ENCODE measurements at regions not wholly inside any gene's neighbourhood (a gene's known extent, or its start where the extent isn't known, plus 50 kb on each side); places are given as distances from the start of the nearest gene placed in this dataset.

DNA sequence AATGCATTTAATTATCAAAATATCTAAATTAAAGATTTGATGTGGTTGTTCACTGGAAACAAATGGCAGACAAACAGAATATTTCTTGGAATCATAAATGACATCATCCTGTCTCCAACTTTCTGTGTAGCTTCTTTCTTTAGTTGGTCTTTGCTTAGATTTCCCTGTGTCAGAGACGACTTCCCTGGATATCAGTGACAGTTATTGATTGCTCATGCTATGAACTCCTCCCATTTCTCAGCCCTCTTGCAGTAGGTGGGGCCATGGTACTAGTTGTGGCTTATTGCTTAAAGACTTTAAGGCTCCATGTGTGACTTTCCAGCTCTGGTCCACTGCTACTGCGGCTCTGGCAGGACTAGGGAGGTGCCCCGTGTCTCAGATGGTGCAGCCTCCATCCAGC, 592.6 kb downstream of the MTRR start:
- POLR2A ChIA-PET = no interaction called here
- Mint-ChIP-seq H3K36me3 (peaks cover 0 to 11% (median 0%) of the 10 kb centered on the region in 5 donors), H3K4me1 (peaks cover 0 to 27% (median 22%) of the 10 kb centered on the region in 7 donors), H3K4me3 (no peak overlapping the region), H3K9me3 (peaks cover 0 to 4% (median 0%) of the 10 kb centered on the region in 11 donors), H3K27ac (no peak overlapping the region), H3K27me3 (no peaks in the 10 kb centered on the region)
- intact Hi-C loops (cut with micrococcal nuclease) = no loop called here
- CTCF ChIA-PET = no interaction called here
- DNase-seq (no peak), ATAC-seq (no peak)
- Histone ChIP-seq H3K4me3 (ENCODE audit: low read length) (no peak overlapping the region), H3K36me3 (ENCODE audit: control insufficient read depth in 2 of 3, insufficient read depth in 3 of 3, low read length in 3 of 3) (no peaks in the 10 kb centered on the region), H3K27me3 (ENCODE audit: control insufficient read depth in 2 of 2, insufficient read depth in 2 of 2, low read length in 2 of 2) (no peaks in the 10 kb centered on the region), H3K27ac (ENCODE audit: low read depth, low read length) (no peak overlapping the region), H3K4me1 (ENCODE audit: control insufficient read depth in 2 of 2, insufficient read depth in 2 of 2, low read length in 2 of 2) (no peaks in the 10 kb centered on the region), H3K9me3 (ENCODE audit: control insufficient read depth in 2 of 3, low read length in 3 of 3) (no peaks in the 10 kb centered on the region)

DNA sequence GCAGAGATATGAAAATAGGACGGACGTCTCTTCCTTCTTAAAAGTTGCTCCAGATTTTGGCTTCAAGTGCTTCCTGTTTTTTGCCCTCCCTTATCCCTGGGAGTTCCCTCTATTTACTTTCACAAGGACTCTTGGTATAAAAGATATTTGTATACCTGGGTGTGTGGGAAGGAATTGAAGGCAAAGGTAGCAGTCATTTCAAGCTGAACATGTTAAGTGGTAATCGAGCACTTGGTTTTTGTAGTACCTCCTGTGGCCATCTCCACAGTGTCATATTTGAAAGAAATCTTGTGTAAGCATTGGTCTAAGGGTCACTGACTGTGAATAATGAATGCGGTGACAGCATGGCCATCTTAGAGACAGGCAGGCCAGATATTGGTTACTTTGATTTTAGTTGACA, 593.6 kb downstream of the MTRR start:
- Mint-ChIP-seq H3K27me3 (no peaks in the 10 kb centered on the region), H3K36me3 (peaks cover 0 to 7% (median 0%) of the 10 kb centered on the region in 5 donors), H3K9me3 (peaks cover 0 to 4% (median 0%) of the 10 kb centered on the region in 11 donors), H3K4me1 (peaks cover 0 to 17% (median 14%) of the 10 kb centered on the region in 7 donors), H3K4me3 (no peak overlapping the region), H3K27ac (no peak overlapping the region)
- Histone ChIP-seq H3K27me3 (ENCODE audit: control insufficient read depth in 2 of 2, insufficient read depth in 2 of 2, low read length in 2 of 2) (no peaks in the 10 kb centered on the region), H3K27ac (ENCODE audit: low read depth, low read length) (no peak overlapping the region), H3K4me1 (ENCODE audit: control insufficient read depth in 2 of 2, insufficient read depth in 2 of 2, low read length in 2 of 2) (no peaks in the 10 kb centered on the region), H3K4me3 (ENCODE audit: low read length) (no peak overlapping the region), H3K36me3 (ENCODE audit: control insufficient read depth in 2 of 3, insufficient read depth in 3 of 3, low read length in 3 of 3) (no peaks in the 10 kb centered on the region), H3K9me3 (ENCODE audit: control insufficient read depth in 2 of 3, low read length in 3 of 3) (no peaks in the 10 kb centered on the region)
- ATAC-seq (no peak), DNase-seq (no peak)
- ChIA-PET CTCF (no interaction called here), POLR2A (no interaction called here)
- intact Hi-C loops (cut with micrococcal nuclease) = no loop called here

DNA sequence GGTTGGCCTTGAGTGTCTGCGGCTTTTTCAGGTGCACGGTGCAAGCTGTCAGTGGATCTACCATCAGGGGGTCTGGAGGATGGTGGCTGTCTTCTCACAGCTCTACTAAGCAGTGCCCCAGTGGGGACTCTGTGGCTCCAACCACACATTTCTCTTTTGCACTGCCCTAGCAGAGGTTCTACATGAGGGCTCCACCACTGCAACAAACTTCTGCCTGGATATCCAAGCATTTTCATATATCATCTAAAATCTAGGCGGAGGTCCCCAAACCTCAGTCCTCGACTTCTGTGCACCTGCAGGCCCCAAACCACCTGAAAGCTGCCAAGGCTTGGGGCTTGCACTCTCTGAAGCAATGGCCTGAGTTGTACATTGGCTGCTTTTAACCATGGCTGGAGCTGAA, 601.5 kb downstream of the MTRR start:
- no peaks in the 10 kb centered on the region for H3K4me1 ChIP-seq (ENCODE audit: control insufficient read depth in 2 of 2, insufficient read depth in 2 of 2, low read length in 2 of 2)
- H3K4me1 Mint-ChIP-seq = no peaks in the 10 kb centered on the region
- POLR2A ChIA-PET = no interaction called here
- no peaks in the 10 kb centered on the region for H3K36me3 ChIP-seq (ENCODE audit: control insufficient read depth in 2 of 3, insufficient read depth in 3 of 3, low read length in 3 of 3)
- intact Hi-C loops (cut with micrococcal nuclease) = no loop called here
- no peak overlapping the region for H3K4me3 ChIP-seq (ENCODE audit: low read length)
- no peak overlapping the region for H3K4me3 Mint-ChIP-seq
- H3K27ac Mint-ChIP-seq = no peak overlapping the region
- ATAC-seq (no peak), DNase-seq (no peak)
- no peak overlapping the region for H3K27ac ChIP-seq (ENCODE audit: low read depth, low read length)
- peaks cover 0 to 13% (median 0%) of the 10 kb centered on the region in 3 experiments for H3K9me3 ChIP-seq (ENCODE audit: control insufficient read depth in 2 of 3, low read length in 3 of 3)
- no peaks in the 10 kb centered on the region for H3K27me3 Mint-ChIP-seq
- H3K27me3 ChIP-seq (ENCODE audit: control insufficient read depth in 2 of 2, insufficient read depth in 2 of 2, low read length in 2 of 2) = no peaks in the 10 kb centered on the region
- H3K9me3 Mint-ChIP-seq = peaks cover 0 to 24% (median 12%) of the 10 kb centered on the region in 11 donors
- CTCF ChIA-PET = no interaction called here
- H3K36me3 Mint-ChIP-seq = peaks cover 0 to 6% (median 0%) of the 10 kb centered on the region in 5 donors

DNA sequence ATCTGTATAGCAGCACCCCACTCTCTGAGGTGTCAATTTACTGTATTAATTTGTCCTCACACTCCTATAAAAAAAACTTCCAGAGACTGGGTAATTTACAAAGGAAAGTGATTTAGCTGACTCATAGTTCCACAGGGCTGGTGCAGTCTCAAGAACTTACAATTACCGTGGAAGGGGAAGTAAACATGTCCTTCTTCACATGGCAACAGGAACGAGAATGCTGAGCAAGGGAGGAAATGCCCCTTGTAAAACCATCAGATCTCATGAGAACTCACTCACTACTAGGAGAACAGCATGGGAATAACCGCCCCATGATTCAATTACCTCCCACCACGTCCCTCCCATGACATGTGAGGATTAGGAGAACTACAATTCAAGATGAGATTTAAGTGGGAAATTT, 602.6 kb downstream of the MTRR start:
- ATAC-seq = no peak
- H3K36me3 Mint-ChIP-seq = peaks cover 0 to 6% (median 0%) of the 10 kb centered on the region in 5 donors

DNA sequence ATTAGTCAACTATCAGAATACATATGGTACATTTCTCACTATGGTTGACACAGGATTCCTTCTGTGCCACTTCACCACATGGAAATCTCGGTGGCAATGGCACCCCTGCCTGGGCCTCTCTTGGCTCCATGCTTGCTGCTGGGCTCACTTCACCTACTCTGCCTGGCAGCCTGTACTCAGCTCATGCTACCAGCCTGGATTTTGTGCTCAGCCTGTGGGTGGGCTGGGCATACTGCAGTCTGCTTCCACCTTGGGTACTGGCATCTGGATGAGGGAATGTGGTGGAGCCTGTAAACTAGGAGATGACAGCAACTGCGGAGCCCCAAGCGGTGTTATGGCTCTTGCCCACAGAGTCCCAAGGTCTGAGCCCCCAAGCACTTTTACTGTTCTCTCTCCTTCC, 604.1 kb downstream of the MTRR start:
- H3K4me3 Mint-ChIP-seq = no peak overlapping the region
- Histone ChIP-seq H3K27me3 (ENCODE audit: control insufficient read depth in 2 of 2, insufficient read depth in 2 of 2, low read length in 2 of 2) (no peaks in the 10 kb centered on the region), H3K27ac (ENCODE audit: low read depth, low read length) (no peak overlapping the region), H3K4me1 (ENCODE audit: control insufficient read depth in 2 of 2, insufficient read depth in 2 of 2, low read length in 2 of 2) (no peaks in the 10 kb centered on the region), H3K36me3 (ENCODE audit: control insufficient read depth in 2 of 3, insufficient read depth in 3 of 3, low read length in 3 of 3) (no peaks in the 10 kb centered on the region), H3K9me3 (ENCODE audit: control insufficient read depth in 2 of 3, low read length in 3 of 3) (peaks cover 0 to 13% (median 0%) of the 10 kb centered on the region in 3 experiments), H3K4me3 (ENCODE audit: low read length) (no peak overlapping the region)
- H3K36me3 Mint-ChIP-seq = peaks cover 0 to 6% (median 0%) of the 10 kb centered on the region in 5 donors
- intact Hi-C loops (cut with micrococcal nuclease) = no loop called here
- ChIA-PET CTCF (no interaction called here), POLR2A (no interaction called here)
- no peak for DNase-seq
- peaks cover 0 to 3% (median 0%) of the 10 kb centered on the region in 5 donors for H3K27me3 Mint-ChIP-seq
- no peaks in the 10 kb centered on the region for H3K4me1 Mint-ChIP-seq
- H3K27ac Mint-ChIP-seq = no peak overlapping the region
- no peak for ATAC-seq
- H3K9me3 Mint-ChIP-seq = peaks cover 0 to 24% (median 12%) of the 10 kb centered on the region in 11 donors

More for the DNA sequence above, 602.6 kb downstream of the MTRR start:
- Mint-ChIP-seq H3K4me1 (no peaks in the 10 kb centered on the region), H3K27ac (no peak overlapping the region), H3K4me3 (no peak overlapping the region), H3K9me3 (peaks cover 0 to 24% (median 12%) of the 10 kb centered on the region in 11 donors), H3K27me3 (peaks cover 0 to 3% (median 0%) of the 10 kb centered on the region in 5 donors)
- Histone ChIP-seq H3K27me3 (ENCODE audit: control insufficient read depth in 2 of 2, insufficient read depth in 2 of 2, low read length in 2 of 2) (no peaks in the 10 kb centered on the region), H3K27ac (ENCODE audit: low read depth, low read length) (no peak overlapping the region), H3K4me3 (ENCODE audit: low read length) (no peak overlapping the region), H3K9me3 (ENCODE audit: control insufficient read depth in 2 of 3, low read length in 3 of 3) (peaks cover 0 to 13% (median 0%) of the 10 kb centered on the region in 3 experiments), H3K36me3 (ENCODE audit: control insufficient read depth in 2 of 3, insufficient read depth in 3 of 3, low read length in 3 of 3) (no peaks in the 10 kb centered on the region), H3K4me1 (ENCODE audit: control insufficient read depth in 2 of 2, insufficient read depth in 2 of 2, low read length in 2 of 2) (no peaks in the 10 kb centered on the region)
- ChIA-PET CTCF (no interaction called here), POLR2A (no interaction called here)
- no peak for DNase-seq
- intact Hi-C loops (cut with micrococcal nuclease) = no loop called here

DNA sequence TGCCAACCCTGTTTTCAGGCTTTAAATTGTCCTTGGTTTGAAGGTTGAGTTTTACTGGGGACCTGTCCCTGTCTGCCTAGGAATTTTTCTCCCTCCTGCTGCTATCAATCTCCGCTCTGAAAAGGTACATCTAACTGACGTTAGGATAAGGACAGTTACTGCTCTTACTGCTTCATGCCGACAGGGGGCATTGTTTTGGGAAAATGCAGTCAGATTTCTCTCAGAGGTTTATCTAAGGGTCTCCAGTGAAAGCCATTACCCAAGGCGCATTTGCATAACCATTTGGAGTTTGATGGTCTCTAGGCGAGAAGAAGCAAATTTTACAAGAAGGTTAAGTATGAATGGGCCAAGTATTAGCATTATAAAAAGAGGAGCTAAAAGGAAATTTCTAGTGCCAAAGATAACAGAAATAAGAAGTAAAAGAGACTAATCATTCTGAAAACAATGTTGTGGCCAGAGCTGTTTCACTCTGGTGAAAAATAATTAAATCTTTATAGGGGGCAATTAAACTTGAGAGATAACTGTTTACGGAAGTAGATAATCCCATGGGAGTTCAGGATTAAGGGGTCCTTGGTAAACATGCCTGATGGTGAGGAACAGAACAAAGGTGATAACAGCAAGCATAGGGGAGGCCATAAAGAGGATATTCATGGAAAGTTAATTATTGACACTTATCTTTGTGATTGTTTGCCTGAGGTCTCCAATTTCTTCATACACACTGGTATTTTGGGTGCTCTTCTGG, 605.0 kb downstream of the MTRR start:
- intact Hi-C loops (cut with micrococcal nuclease) = no loop called here
- no peak overlapping the region for H3K4me3 Mint-ChIP-seq

DNA sequence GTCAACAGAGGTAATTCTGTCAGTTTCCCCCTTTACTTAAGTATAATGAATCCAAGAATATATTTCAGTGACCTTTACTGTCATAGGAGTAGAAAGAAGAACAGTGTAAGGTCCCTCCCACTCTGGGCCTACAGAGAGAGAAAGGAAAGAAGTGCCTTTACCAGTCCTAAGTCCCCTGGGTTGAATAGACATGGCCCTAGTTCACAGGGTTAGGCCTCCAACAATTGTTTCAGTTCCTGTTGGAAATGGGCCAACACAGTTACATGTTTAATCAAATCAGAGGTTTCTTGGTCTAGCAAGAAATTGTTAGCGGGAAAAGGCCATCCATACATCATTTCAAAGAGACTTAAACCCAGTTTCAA, 605.6 kb downstream of the MTRR start:
- POLR2A ChIA-PET = no interaction called here
- Histone ChIP-seq H3K27ac (ENCODE audit: low read depth, low read length) (no peak overlapping the region), H3K4me1 (ENCODE audit: control insufficient read depth in 2 of 2, insufficient read depth in 2 of 2, low read length in 2 of 2) (no peaks in the 10 kb centered on the region), H3K36me3 (ENCODE audit: control insufficient read depth in 2 of 3, insufficient read depth in 3 of 3, low read length in 3 of 3) (no peaks in the 10 kb centered on the region), H3K4me3 (ENCODE audit: low read length) (no peak overlapping the region), H3K27me3 (ENCODE audit: control insufficient read depth in 2 of 2, insufficient read depth in 2 of 2, low read length in 2 of 2) (no peaks in the 10 kb centered on the region), H3K9me3 (ENCODE audit: control insufficient read depth in 2 of 3, low read length in 3 of 3) (peaks cover 0 to 13% (median 0%) of the 10 kb centered on the region in 3 experiments)
- DNase-seq (no peak), ATAC-seq (no peak)
- Mint-ChIP-seq H3K36me3 (peaks cover 0 to 6% (median 0%) of the 10 kb centered on the region in 5 donors), H3K27me3 (peaks cover 0 to 3% (median 0%) of the 10 kb centered on the region in 5 donors), H3K27ac (no peak overlapping the region), H3K4me1 (no peaks in the 10 kb centered on the region), H3K4me3 (no peak overlapping the region), H3K9me3 (peaks cover 0 to 22% (median 10%) of the 10 kb centered on the region in 11 donors)
- intact Hi-C loops (cut with micrococcal nuclease) = no loop called here
- CTCF ChIA-PET = no interaction called here

More for the DNA sequence above, 605.0 kb downstream of the MTRR start:
- peaks cover 0 to 13% (median 0%) of the 10 kb centered on the region in 3 experiments for H3K9me3 ChIP-seq (ENCODE audit: control insufficient read depth in 2 of 3, low read length in 3 of 3)
- Mint-ChIP-seq H3K9me3 (peaks cover 0 to 22% (median 11%) of the 10 kb centered on the region in 11 donors), H3K27ac (no peak overlapping the region), H3K4me1 (no peaks in the 10 kb centered on the region), H3K27me3 (peaks cover 0 to 3% (median 0%) of the 10 kb centered on the region in 5 donors), H3K36me3 (peaks cover 0 to 6% (median 0%) of the 10 kb centered on the region in 5 donors)
- POLR2A ChIA-PET = no interaction called here
- H3K27me3 ChIP-seq (ENCODE audit: control insufficient read depth in 2 of 2, insufficient read depth in 2 of 2, low read length in 2 of 2) = no peaks in the 10 kb centered on the region
- no peak overlapping the region for H3K27ac ChIP-seq (ENCODE audit: low read depth, low read length)
- H3K4me1 ChIP-seq (ENCODE audit: control insufficient read depth in 2 of 2, insufficient read depth in 2 of 2, low read length in 2 of 2) = no peaks in the 10 kb centered on the region
- no peak overlapping the region for H3K4me3 ChIP-seq (ENCODE audit: low read length)
- no peaks in the 10 kb centered on the region for H3K36me3 ChIP-seq (ENCODE audit: control insufficient read depth in 2 of 3, insufficient read depth in 3 of 3, low read length in 3 of 3)
- ATAC-seq (no peak), DNase-seq (no peak)
- CTCF ChIA-PET = no interaction called here
